ENCODE measurements at regions not wholly inside any gene's neighbourhood (a gene's known extent, or its start where the extent isn't known, plus 50 kb on each side); places are given as distances from the start of the nearest gene placed in this dataset.

- no peak for DNase-seq (ENCODE audit: extremely low spot score)
- no peak for TF ChIP-seq PKNOX1 (IDR thresholded peaks at IDR 0.05)
- no peak for TF ChIP-seq HDGF (IDR thresholded peaks at IDR 0.05; ENCODE audit: borderline replicate concordance)
- no peak for TF ChIP-seq ELF4 (IDR thresholded peaks at IDR 0.05)
- CTCF ChIA-PET = no interaction called here
- POLR2A ChIA-PET = no interaction called here
Observed at GRCh38 chr12:114981036-114981435, 297.1 kb upstream of the TBX3 start.

- ChIA-PET CTCF (no interaction called here), POLR2A (no interaction called here)
- TF ChIP-seq SP1 (IDR thresholded peaks at IDR 0.05) (no peak), FOXK2 (IDR thresholded peaks at IDR 0.05) (no peak), PKNOX1 (IDR thresholded peaks at IDR 0.05) (no peak), LEF1 (IDR thresholded peaks at IDR 0.05; ENCODE audit: borderline replicate concordance) (no peak), NFRKB (IDR thresholded peaks at IDR 0.05) (no peak), ELF4 (IDR thresholded peaks at IDR 0.05) (no peak), L3MBTL2 (conservative IDR thresholded peaks at IDR 0.05) (no peak), TARDBP (IDR thresholded peaks at IDR 0.05) (no peak), BHLHE40 (IDR thresholded peaks at IDR 0.05; ENCODE audit: borderline replicate concordance) (no peak), ZNF384 (IDR thresholded peaks at IDR 0.05) (no peak), SUZ12 (IDR thresholded peaks at IDR 0.05) (no peak), CTBP1 (IDR thresholded peaks at IDR 0.05; ENCODE audit: borderline replicate concordance) (no peak), HDGF (IDR thresholded peaks at IDR 0.05; ENCODE audit: borderline replicate concordance) (no peak), FOXA1 (IDR thresholded peaks at IDR 0.05) (no peak), ARNT (IDR thresholded peaks at IDR 0.05) (no peak), FOXM1 (IDR thresholded peaks at IDR 0.05; ENCODE audit: borderline replicate concordance) (no peak)
- DNase-seq (ENCODE audit: extremely low spot score) = no peak
Observed at GRCh38 chr12:114976959-114977358, 293.0 kb upstream of the TBX3 start.

GRCh38 chr12:114976372-114976771, 292.4 kb upstream of the TBX3 start:
- DNase-seq (ENCODE audit: extremely low spot score) = no peak
- POLR2A ChIA-PET = no interaction called here
- TF ChIP-seq ZNF384 (IDR thresholded peaks at IDR 0.05) = no peak
- TF ChIP-seq BHLHE40 (IDR thresholded peaks at IDR 0.05; ENCODE audit: borderline replicate concordance) = no peak
- no peak for TF ChIP-seq SUZ12 (IDR thresholded peaks at IDR 0.05)
- TF ChIP-seq FOXK2 (IDR thresholded peaks at IDR 0.05) = no peak
- TF ChIP-seq ELF4 (IDR thresholded peaks at IDR 0.05) = no peak
- no peak for TF ChIP-seq NFRKB (IDR thresholded peaks at IDR 0.05)
- TF ChIP-seq HDGF (IDR thresholded peaks at IDR 0.05; ENCODE audit: borderline replicate concordance) = no peak
- TF ChIP-seq FOXA1 (IDR thresholded peaks at IDR 0.05) = no peak
- no peak for TF ChIP-seq L3MBTL2 (conservative IDR thresholded peaks at IDR 0.05)
- TF ChIP-seq LEF1 (IDR thresholded peaks at IDR 0.05; ENCODE audit: borderline replicate concordance) = no peak
- no peak for TF ChIP-seq SP1 (IDR thresholded peaks at IDR 0.05)
- no peak for TF ChIP-seq ARNT (IDR thresholded peaks at IDR 0.05)
- no peak for TF ChIP-seq FOXM1 (IDR thresholded peaks at IDR 0.05; ENCODE audit: borderline replicate concordance)
- TF ChIP-seq TARDBP (IDR thresholded peaks at IDR 0.05) = no peak
- no peak for TF ChIP-seq PKNOX1 (IDR thresholded peaks at IDR 0.05)
- TF ChIP-seq CTBP1 (IDR thresholded peaks at IDR 0.05; ENCODE audit: borderline replicate concordance) = no peak
- CTCF ChIA-PET = no interaction called here

- no peak for TF ChIP-seq HDGF (IDR thresholded peaks at IDR 0.05; ENCODE audit: borderline replicate concordance)
- no peak for TF ChIP-seq FOXK2 (IDR thresholded peaks at IDR 0.05)
- ChIA-PET CTCF (no interaction called here), POLR2A (no interaction called here)
- DNase-seq (ENCODE audit: extremely low spot score) = no peak
Observed at GRCh38 chr12:114975640-114976310, 291.8 kb upstream of the TBX3 start.

- TF ChIP-seq FOXM1 (IDR thresholded peaks at IDR 0.05; ENCODE audit: borderline replicate concordance) (no peak), ARNT (IDR thresholded peaks at IDR 0.05) (no peak), L3MBTL2 (conservative IDR thresholded peaks at IDR 0.05) (no peak), NFRKB (IDR thresholded peaks at IDR 0.05) (no peak), TARDBP (IDR thresholded peaks at IDR 0.05) (no peak), LEF1 (IDR thresholded peaks at IDR 0.05; ENCODE audit: borderline replicate concordance) (no peak)
- no peak for DNase-seq (ENCODE audit: extremely low spot score)
- POLR2A ChIA-PET = no interaction called here
- CTCF ChIA-PET = interaction anchor here (0.6 kb wide), 1 partner anchor 108 kb away, joined by 4 read pairs; no protein-coding TSS in a partner anchor
Observed at GRCh38 chr12:114974826-114975639, 291.1 kb upstream of the TBX3 start.

GRCh38 chr12:114974333-114974732, 290.4 kb upstream of the TBX3 start:
- no peak for DNase-seq (ENCODE audit: extremely low spot score)
- TF ChIP-seq TARDBP (IDR thresholded peaks at IDR 0.05) (no peak), ZNF384 (IDR thresholded peaks at IDR 0.05) (no peak), PKNOX1 (IDR thresholded peaks at IDR 0.05) (no peak), CTBP1 (IDR thresholded peaks at IDR 0.05; ENCODE audit: borderline replicate concordance) (no peak), FOXK2 (IDR thresholded peaks at IDR 0.05) (no peak), FOXA1 (IDR thresholded peaks at IDR 0.05) (no peak), L3MBTL2 (conservative IDR thresholded peaks at IDR 0.05) (no peak)
- ChIA-PET POLR2A (no interaction called here), CTCF (no interaction called here)
